Activated gamma-delta T cell (primary cell): ENCODE measurements at regions not wholly inside any gene's neighbourhood (a gene's known extent, or its start where the extent isn't known, plus 50 kb on each side); places are given as distances from the start of the nearest gene placed in this dataset.
"Not testable (repeated sequence)": the region's sequence is repeated elsewhere in the genome, so short reads cannot be mapped to it uniquely, and the experiment has no call there.

ENCODE experiments used
- DNase-seq: peaks from one replicate; lab custom pipeline; 2025; lab: John Stamatoyannopoulos, UW

- DNase-seq, result no peak
Observed at GRCh38 chr2:47295131-47295980, 73.8 kb upstream of the EPCAM start.

- DNase-seq, result no peak
Observed at GRCh38 chr2:47293976-47294375, 75.1 kb upstream of the EPCAM start.

GRCh38 chr2:47288864-47289263 is 80.2 kb upstream of the EPCAM start:
- DNase-seq, result no peak

- no peak for DNase-seq
Observed at GRCh38 chr2:47283659-47284058, 85.5 kb upstream of the EPCAM start.

- DNase-seq, result no peak
Observed at GRCh38 chr2:47282621-47283272, 86.4 kb upstream of the EPCAM start.

- not testable (repeated sequence) for DNase-seq
Observed at GRCh38 chr2:47279525-47279924, 89.6 kb upstream of the EPCAM start.

GRCh38 chr2:47277987-47278386 is 91.1 kb upstream of the EPCAM start:
- no peak for DNase-seq

GRCh38 chr2:47277187-47277586 is 91.9 kb upstream of the EPCAM start:
- no peak for DNase-seq

- DNase-seq, result no peak
Observed at GRCh38 chr2:47276061-47276460, 93.0 kb upstream of the EPCAM start.

GRCh38 chr2:47274054-47274782 is 94.9 kb upstream of the EPCAM start:
- DNase-seq, result no peak

- no peak for DNase-seq
Observed at GRCh38 chr2:47272905-47273758, 96.0 kb upstream of the EPCAM start.

- DNase-seq, result peak; percentile 28
Observed at GRCh38 chr2:47272031-47272864, 95.9 kb upstream of the CALM2 start.

GRCh38 chr2:47271054-47272000 is 95.0 kb upstream of the CALM2 start:
- DNase-seq, result no peak

GRCh38 chr2:47270421-47270820 is 94.1 kb upstream of the CALM2 start:
- DNase-seq, result no peak

- DNase-seq, result no peak
Observed at GRCh38 chr2:47269316-47270232, 93.3 kb upstream of the CALM2 start.

- DNase-seq, result no peak
Observed at GRCh38 chr2:47267711-47268086, 91.4 kb upstream of the CALM2 start.

GRCh38 chr2:47266939-47267710 is 90.8 kb upstream of the CALM2 start:
- DNase-seq, result no peak

GRCh38 chr2:47265751-47266231 is 89.5 kb upstream of the CALM2 start:
- no peak for DNase-seq
